Calu3 (cell line): ENCODE measurements at regions not wholly inside any gene's neighbourhood (a gene's known extent, or its start where the extent isn't known, plus 50 kb on each side); places are given as distances from the start of the nearest gene placed in this dataset.
"Not testable (repeated sequence)": the region's sequence is repeated elsewhere in the genome, so short reads cannot be mapped to it uniquely, and the experiment has no call there.

Experiments used
- BruUV-seq: library from RNA; stranded (reverse); fragments of 400-500 nt; replicated peaks from 2 replicates; lab custom pipeline; 2021; lab: Mats Ljungman, UMichigan
- CTCF ChIA-PET: fragments of 300-600 bp; sonication (Branson Sonifier 250); formaldehyde crosslinking; loops from one replicate; lab custom pipeline; 2022; ENCODE audit warnings: antibody characterized with exemption; lab: Charles Lee
- DNase-seq: peaks from one replicate; pipeline ENCODE4 v3.0.0; 2022
- H3K27ac Mint-ChIP-seq: one replicate; pipeline ENCODE4 v1.8.0; 2022; ENCODE audit warnings: mixed read lengths; ENCODE audit not compliant: unreplicated experiment
- H3K27me3 Mint-ChIP-seq: one replicate; pipeline ENCODE4 v1.8.0; 2022; ENCODE audit warnings: mixed read lengths; ENCODE audit not compliant: unreplicated experiment
- H3K36me3 Mint-ChIP-seq: one replicate; pipeline ENCODE4 v1.8.0; 2022; ENCODE audit warnings: mild to moderate bottlenecking, moderate library complexity, mixed read lengths; ENCODE audit not compliant: insufficient read depth, unreplicated experiment
- H3K4me1 Mint-ChIP-seq: one replicate; pipeline ENCODE4 v1.8.0; 2022; ENCODE audit warnings: mild to moderate bottlenecking, low read depth, mixed read lengths; ENCODE audit not compliant: unreplicated experiment
- H3K4me3 Mint-ChIP-seq: one replicate; pipeline ENCODE4 v1.8.0; 2022; ENCODE audit warnings: mild to moderate bottlenecking, low read depth, moderate library complexity, mixed read lengths; ENCODE audit not compliant: unreplicated experiment
- H3K9me3 Mint-ChIP-seq: one replicate; pipeline ENCODE4 v1.8.0; 2022; ENCODE audit warnings: low read depth, mixed read lengths; ENCODE audit not compliant: unreplicated experiment
- CTCF ChIP-seq: fragments of 200-600 bp; IDR thresholded peaks from one replicate; pipeline ENCODE4 v1.8.0; 2022; ENCODE audit warnings: antibody characterized with exemption; ENCODE audit not compliant: unreplicated experiment
- intact Hi-C: fragments of 100-400 bp; cut with micrococcal nuclease; formaldehyde crosslinking; loops from one replicate; pipeline ENCODE4 v1.10.0; 2022; ENCODE audit not compliant: unreplicated experiment

- no peak for DNase-seq
- no peak for TF ChIP-seq CTCF
- H3K27ac Mint-ChIP-seq, result no peak overlapping the region
- no peaks in the 10 kb centered on the region for H3K4me1 Mint-ChIP-seq
- peaks cover 22% of the 10 kb centered on the region for H3K9me3 Mint-ChIP-seq
- no peak overlapping the region for H3K4me3 Mint-ChIP-seq
- H3K36me3 Mint-ChIP-seq, result no peaks in the 10 kb centered on the region
- intact Hi-C loops, result no loop called here
- H3K27me3 Mint-ChIP-seq, result no peaks in the 10 kb centered on the region
- no TSS peak for BruUV-seq
- CTCF ChIA-PET, result no interaction called here
Measured at GRCh38 chr16:63785170-63785569, 1336.7 kb downstream of the CDH11 start.

- intact Hi-C loops, result no loop called here
- BruUV-seq, result no TSS peak
Measured at GRCh38 chr16:63776437-63776836, 1345.4 kb downstream of the CDH11 start.

GRCh38 chr16:63776034-63776433 lies 1345.8 kb downstream of the CDH11 start:
- H3K27ac Mint-ChIP-seq, result no peak overlapping the region
- no peak for TF ChIP-seq CTCF
- H3K36me3 Mint-ChIP-seq, result no peaks in the 10 kb centered on the region
- no TSS peak for BruUV-seq
- peaks cover 12% of the 10 kb centered on the region for H3K9me3 Mint-ChIP-seq
- H3K4me3 Mint-ChIP-seq, result no peak overlapping the region
- H3K27me3 Mint-ChIP-seq, result no peaks in the 10 kb centered on the region
- CTCF ChIA-PET, result no interaction called here
- H3K4me1 Mint-ChIP-seq, result no peaks in the 10 kb centered on the region
- DNase-seq, result no peak
- intact Hi-C loops, result no loop called here

More at GRCh38 chr16:63776437-63776836, 1345.4 kb downstream of the CDH11 start:
- Mint-ChIP-seq H3K9me3 (peaks cover 12% of the 10 kb centered on the region), H3K27me3 (no peaks in the 10 kb centered on the region), H3K4me3 (no peak overlapping the region), H3K4me1 (no peaks in the 10 kb centered on the region), H3K27ac (no peak overlapping the region), H3K36me3 (no peaks in the 10 kb centered on the region)
- TF ChIP-seq CTCF, result no peak
- DNase-seq, result no peak
- CTCF ChIA-PET, result no interaction called here

GRCh38 chr16:63774302-63774701 lies 1347.6 kb downstream of the CDH11 start:
- DNase-seq, result no peak
- H3K4me3 Mint-ChIP-seq, result no peak overlapping the region
- peaks cover 10% of the 10 kb centered on the region for H3K9me3 Mint-ChIP-seq
- H3K27ac Mint-ChIP-seq, result no peak overlapping the region
- intact Hi-C loops, result no loop called here
- no peaks in the 10 kb centered on the region for H3K36me3 Mint-ChIP-seq
- no peak for TF ChIP-seq CTCF
- CTCF ChIA-PET, result no interaction called here
- no TSS peak for BruUV-seq
- no peaks in the 10 kb centered on the region for H3K27me3 Mint-ChIP-seq
- H3K4me1 Mint-ChIP-seq, result no peaks in the 10 kb centered on the region

GRCh38 chr16:63769211-63769610 lies 1352.7 kb downstream of the CDH11 start:
- H3K4me1 Mint-ChIP-seq, result no peaks in the 10 kb centered on the region
- no peak overlapping the region for H3K27ac Mint-ChIP-seq
- peaks cover 11% of the 10 kb centered on the region for H3K9me3 Mint-ChIP-seq
- TF ChIP-seq CTCF, result no peak
- CTCF ChIA-PET, result no interaction called here
- no peak overlapping the region for H3K4me3 Mint-ChIP-seq
- BruUV-seq, result no TSS peak
- no peak for DNase-seq
- intact Hi-C loops, result no loop called here
- H3K27me3 Mint-ChIP-seq, result no peaks in the 10 kb centered on the region
- H3K36me3 Mint-ChIP-seq, result no peaks in the 10 kb centered on the region

GRCh38 chr16:63760246-63760645 lies 1361.6 kb downstream of the CDH11 start:
- BruUV-seq, DNase-seq, H3K27me3 Mint-ChIP-seq, H3K4me3 Mint-ChIP-seq, CTCF ChIA-PET, H3K27ac Mint-ChIP-seq, H3K4me1 Mint-ChIP-seq, H3K36me3 Mint-ChIP-seq, intact Hi-C loops: not testable (repeated sequence)
- peaks cover 28% of the 10 kb centered on the region for H3K9me3 Mint-ChIP-seq
